GM10248 (cell line): ENCODE measurements at regions not wholly inside any gene's neighbourhood (a gene's known extent, or its start where the extent isn't known, plus 50 kb on each side); places are given as distances from the start of the nearest gene placed in this dataset.

ENCODE experiments used
- CTCF ChIA-PET: fragments of 300-600 bp; sonication (Branson Sonifier 250); formaldehyde crosslinking; extraction: SDS; loops from one replicate; lab custom pipeline; 2021; ENCODE audit warnings: antibody characterized with exemption; lab: Yijun Ruan, JAX
- POLR2A ChIA-PET: fragments of 350-650 bp; sonication (Branson Sonifier 250); formaldehyde crosslinking; extraction: SDS; loops from one replicate; lab custom pipeline; 2020; ENCODE audit warnings: antibody characterized with exemption; lab: Yijun Ruan, JAX
- DNase-seq: peaks from one replicate; pipeline ENCODE4 v3.0.0; 2012; ENCODE audit errors: extremely low spot score
- CTCF ChIP-seq: IDR thresholded peaks from 2 replicates; pipeline ENCODE4 v1.5.1; 2012; ENCODE audit warnings: mild to moderate bottlenecking, low read depth; ENCODE audit errors: extremely low read depth, missing control alignments, control extremely low read depth

DNA sequence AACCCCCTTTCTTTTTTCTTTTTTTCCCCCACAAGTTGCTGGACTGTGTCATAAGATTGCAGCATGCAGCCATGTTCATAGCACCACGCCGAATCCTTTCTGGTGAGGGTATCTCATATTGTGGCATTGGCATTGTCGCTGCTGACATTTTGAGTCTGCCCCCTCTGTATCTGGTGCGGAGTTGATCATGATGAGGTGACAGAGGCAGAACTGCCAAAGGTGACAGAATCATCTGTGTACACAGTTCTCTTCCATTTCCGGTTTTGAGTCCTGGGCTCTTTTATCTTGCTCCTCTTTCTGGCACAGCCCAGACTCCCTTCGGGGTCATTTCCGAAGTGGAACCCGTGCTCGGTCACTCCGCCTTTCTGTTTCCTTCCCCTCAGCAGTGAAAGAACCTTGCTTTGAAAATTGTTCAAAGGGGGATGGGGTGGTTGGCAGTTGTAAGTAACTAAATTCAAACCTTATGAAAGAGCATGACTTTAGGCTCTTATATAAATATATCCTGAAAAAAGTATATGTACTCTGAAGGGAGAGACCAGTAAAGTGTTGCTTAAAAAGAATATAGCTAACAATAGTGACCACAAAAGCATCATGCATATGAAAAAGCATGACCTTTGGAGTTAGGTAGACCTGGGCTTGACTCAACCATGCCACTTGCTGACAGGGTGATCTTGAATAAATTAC, 55.0 kb upstream of the BMP2K start:
- TF ChIP-seq CTCF, result no peak
- ChIA-PET CTCF (no interaction called here), POLR2A (no interaction called here)
- peak; percentile 23 for DNase-seq

- DNase-seq, result no peak
- TF ChIP-seq CTCF, result no peak
- ChIA-PET POLR2A (no interaction called here), CTCF (no interaction called here)
Observed at GRCh38 chr4:78721747-78722146, 54.4 kb upstream of the BMP2K start.

DNA sequence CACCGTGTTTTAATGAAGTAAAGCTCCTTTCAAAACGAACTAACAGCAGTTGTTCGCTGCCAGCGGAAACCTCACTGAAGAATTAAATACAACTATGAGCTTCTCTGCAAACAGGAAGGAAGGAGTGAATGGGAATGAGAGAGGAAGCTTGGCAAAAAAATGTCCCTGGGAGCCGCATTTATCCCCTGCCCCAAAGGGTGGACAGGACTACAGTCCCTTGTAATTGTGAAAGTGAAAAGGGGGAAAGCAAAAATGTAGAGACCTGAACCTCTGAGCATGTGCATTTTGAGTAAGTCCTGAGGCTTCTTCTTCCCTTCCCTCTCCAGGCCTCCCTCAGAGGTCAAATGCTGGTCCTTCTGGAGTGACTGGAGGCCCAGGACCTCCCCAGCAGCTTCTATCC, 53.8 kb upstream of the BMP2K start:
- DNase-seq, result no peak
- no peak for TF ChIP-seq CTCF
- CTCF ChIA-PET, result no interaction called here
- POLR2A ChIA-PET, result no interaction called here

DNA sequence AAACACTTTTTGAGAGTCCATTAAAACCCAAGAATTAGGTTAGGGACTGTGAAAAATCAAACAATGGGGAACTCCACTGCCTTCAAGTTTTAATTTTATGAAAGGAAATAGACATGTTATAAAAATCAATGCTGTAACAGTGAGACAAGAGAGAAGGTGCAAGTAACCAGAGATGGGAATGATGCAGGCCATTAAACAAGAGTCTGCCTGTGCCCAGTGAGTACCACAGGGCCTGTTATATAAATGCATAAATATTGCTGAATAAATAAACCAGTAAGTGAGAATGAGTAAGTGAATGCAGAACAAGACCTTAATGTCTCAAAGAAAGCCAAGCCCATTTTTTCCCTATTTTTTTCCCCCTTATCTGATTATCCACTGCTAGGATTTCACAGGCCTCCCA, 53.3 kb upstream of the BMP2K start:
- no peak for TF ChIP-seq CTCF
- CTCF ChIA-PET, result no interaction called here
- POLR2A ChIA-PET, result no interaction called here
- DNase-seq, result no peak
